ENCODE measurements at regions not wholly inside any gene's neighbourhood (a gene's known extent, or its start where the extent isn't known, plus 50 kb on each side); places are given as distances from the start of the nearest gene placed in this dataset.

DNA sequence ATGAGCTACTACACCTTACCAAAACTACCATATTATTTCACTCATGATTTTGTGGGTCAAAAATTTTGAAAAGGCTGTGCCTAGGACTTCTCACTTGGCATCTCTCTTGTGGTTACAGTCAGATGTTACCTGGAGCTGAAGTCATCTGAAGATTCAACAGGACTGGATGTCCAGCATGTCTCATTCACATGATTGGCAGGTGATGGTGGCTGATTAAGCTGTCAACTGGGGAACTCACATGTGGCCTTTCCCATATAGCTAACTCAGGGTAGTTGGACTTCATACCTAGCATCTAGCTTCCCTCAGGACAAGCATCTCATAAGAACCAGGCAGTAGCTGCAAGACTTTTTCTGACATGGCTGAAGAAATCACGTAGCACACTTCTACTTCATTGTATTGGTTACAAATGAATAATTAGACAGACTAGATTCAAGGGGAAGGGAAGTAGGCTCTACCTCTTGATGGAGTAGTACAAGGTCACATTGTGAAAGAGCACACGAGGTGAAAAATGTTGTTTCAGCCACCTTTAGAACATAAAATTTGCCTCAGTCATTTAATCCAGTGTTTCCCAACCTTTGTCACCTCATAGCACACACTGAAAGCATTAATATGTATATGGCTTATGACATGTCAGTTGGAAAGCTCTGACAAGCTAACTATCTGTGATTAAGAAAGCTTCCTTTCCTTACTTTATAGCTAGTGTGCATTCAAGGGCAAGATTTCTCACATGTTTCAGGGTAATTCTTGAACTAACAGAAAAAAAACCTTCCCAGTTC is 68.0 kb upstream of the PTGFRN start:
- intact Hi-C loops (cut with micrococcal nuclease), result no loop called here
- no peaks in the 10 kb centered on the region for H3K4me1 Mint-ChIP-seq
- no peak overlapping the region for H3K4me3 ChIP-seq (ENCODE audit: low read length)
- WGBS (ENCODE audit: insufficient coverage), result 100% methylated on average over 1 of the region's 2 CpGs
- no peak for ATAC-seq
- no peak for DNase-seq
- H3K4me3 Mint-ChIP-seq, result no peak overlapping the region
- H3K9me3 ChIP-seq (ENCODE audit: control insufficient read depth, insufficient read depth, low read length), result no peaks in the 10 kb centered on the region
- TF ChIP-seq, protein P1, sequence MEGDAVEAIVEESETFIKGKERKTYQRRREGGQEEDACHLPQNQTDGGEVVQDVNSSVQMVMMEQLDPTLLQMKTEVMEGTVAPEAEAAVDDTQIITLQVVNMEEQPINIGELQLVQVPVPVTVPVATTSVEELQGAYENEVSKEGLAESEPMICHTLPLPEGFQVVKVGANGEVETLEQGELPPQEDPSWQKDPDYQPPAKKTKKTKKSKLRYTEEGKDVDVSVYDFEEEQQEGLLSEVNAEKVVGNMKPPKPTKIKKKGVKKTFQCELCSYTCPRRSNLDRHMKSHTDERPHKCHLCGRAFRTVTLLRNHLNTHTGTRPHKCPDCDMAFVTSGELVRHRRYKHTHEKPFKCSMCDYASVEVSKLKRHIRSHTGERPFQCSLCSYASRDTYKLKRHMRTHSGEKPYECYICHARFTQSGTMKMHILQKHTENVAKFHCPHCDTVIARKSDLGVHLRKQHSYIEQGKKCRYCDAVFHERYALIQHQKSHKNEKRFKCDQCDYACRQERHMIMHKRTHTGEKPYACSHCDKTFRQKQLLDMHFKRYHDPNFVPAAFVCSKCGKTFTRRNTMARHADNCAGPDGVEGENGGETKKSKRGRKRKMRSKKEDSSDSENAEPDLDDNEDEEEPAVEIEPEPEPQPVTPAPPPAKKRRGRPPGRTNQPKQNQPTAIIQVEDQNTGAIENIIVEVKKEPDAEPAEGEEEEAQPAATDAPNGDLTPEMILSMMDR (IDR thresholded peaks at IDR 0.05), result no peak
- no peaks in the 10 kb centered on the region for H3K36me3 Mint-ChIP-seq
- no peaks in the 10 kb centered on the region for H3K27me3 Mint-ChIP-seq (ENCODE audit: low read depth in 2 of 2)
- H3K4me1 ChIP-seq (ENCODE audit: control insufficient read depth, insufficient read depth, low read length), result no peaks in the 10 kb centered on the region
- no peak overlapping the region for H3K27ac Mint-ChIP-seq
- no peaks in the 10 kb centered on the region for H3K36me3 ChIP-seq (ENCODE audit: control insufficient read depth, insufficient read depth, low read length)
- no peaks in the 10 kb centered on the region for H3K27me3 ChIP-seq (ENCODE audit: control insufficient read depth, insufficient read depth, low read length)
- H3K27ac ChIP-seq (ENCODE audit: low read length), result no peak overlapping the region
- H3K9me3 Mint-ChIP-seq, result peaks cover 0 to 5% of the 10 kb centered on the region in 2 donors

DNA sequence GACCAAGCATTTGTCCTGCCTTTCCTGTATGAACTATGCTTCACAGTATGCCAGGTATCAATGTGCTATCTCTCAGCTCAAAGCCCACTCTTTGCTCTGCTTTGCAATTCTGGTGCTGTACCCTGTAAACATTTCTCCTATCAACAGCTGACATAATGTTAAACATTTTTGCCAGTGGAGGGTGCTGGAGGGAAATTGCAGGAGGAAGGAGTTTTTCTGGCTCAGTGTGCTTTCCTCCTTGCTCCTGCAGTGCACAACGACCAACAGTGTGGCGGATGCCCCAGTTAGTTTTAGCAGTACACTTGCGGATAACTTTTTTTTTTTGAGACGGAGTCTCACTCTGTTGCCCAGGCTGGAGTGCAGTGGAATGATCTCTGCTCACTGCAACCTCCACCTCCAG is 67.1 kb upstream of the PTGFRN start:
- H3K4me3 ChIP-seq (ENCODE audit: low read length), result no peak overlapping the region
- no peaks in the 10 kb centered on the region for H3K36me3 Mint-ChIP-seq
- 93% methylated on average over 4 of the region's 4 CpGs for WGBS (ENCODE audit: insufficient coverage)
- no peaks in the 10 kb centered on the region for H3K27me3 ChIP-seq (ENCODE audit: control insufficient read depth, insufficient read depth, low read length)
- TF ChIP-seq, protein P1 (IDR thresholded peaks at IDR 0.05), result no peak
- intact Hi-C loops (cut with micrococcal nuclease), result no loop called here
- DNase-seq (no peak), ATAC-seq (no peak)
- H3K27me3 Mint-ChIP-seq (ENCODE audit: low read depth in 2 of 2), result no peaks in the 10 kb centered on the region
- H3K4me1 ChIP-seq (ENCODE audit: control insufficient read depth, insufficient read depth, low read length), result no peaks in the 10 kb centered on the region
- H3K9me3 Mint-ChIP-seq, result peaks cover 0 to 3% of the 10 kb centered on the region in 2 donors
- H3K27ac ChIP-seq (ENCODE audit: low read length), result no peak overlapping the region
- no peak overlapping the region for H3K27ac Mint-ChIP-seq
- H3K36me3 ChIP-seq (ENCODE audit: control insufficient read depth, insufficient read depth, low read length), result no peaks in the 10 kb centered on the region
- no peaks in the 10 kb centered on the region for H3K4me1 Mint-ChIP-seq
- H3K4me3 Mint-ChIP-seq, result no peak overlapping the region
- no peaks in the 10 kb centered on the region for H3K9me3 ChIP-seq (ENCODE audit: control insufficient read depth, insufficient read depth, low read length)

DNA sequence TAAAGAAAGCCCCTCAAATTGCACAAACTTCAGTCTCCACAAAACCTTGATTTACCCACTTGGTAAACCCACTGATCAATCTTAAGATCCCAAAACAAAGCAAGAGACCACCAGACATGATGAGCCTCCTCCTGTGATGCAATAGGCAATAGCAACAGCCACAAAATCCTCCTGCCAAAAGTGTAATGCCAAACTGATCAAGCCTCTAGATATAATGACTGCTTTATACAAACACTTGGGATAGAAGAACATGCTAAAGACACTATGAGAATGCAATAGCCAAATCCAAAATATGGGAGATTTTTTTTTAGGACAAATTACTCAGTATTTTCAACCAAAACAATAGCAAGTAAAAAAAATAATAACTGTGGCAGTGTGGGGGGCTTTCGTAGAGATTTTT is 64.9 kb upstream of the PTGFRN start:
- Mint-ChIP-seq H3K4me1 (no peaks in the 10 kb centered on the region), H3K27me3 (ENCODE audit: low read depth in 2 of 2) (no peaks in the 10 kb centered on the region), H3K9me3 (peaks cover 0 to 3% of the 10 kb centered on the region in 2 donors), H3K27ac (no peak overlapping the region), H3K36me3 (no peaks in the 10 kb centered on the region), H3K4me3 (no peak overlapping the region)
- H3K27ac ChIP-seq (ENCODE audit: low read length), result no peak overlapping the region
- no peaks in the 10 kb centered on the region for H3K4me1 ChIP-seq (ENCODE audit: control insufficient read depth, insufficient read depth, low read length)
- H3K36me3 ChIP-seq (ENCODE audit: control insufficient read depth, insufficient read depth, low read length), result no peaks in the 10 kb centered on the region
- WGBS (ENCODE audit: insufficient coverage), result 92% methylated on average over 1 of the region's 1 CpG
- H3K4me3 ChIP-seq (ENCODE audit: low read length), result no peak overlapping the region
- H3K27me3 ChIP-seq (ENCODE audit: control insufficient read depth, insufficient read depth, low read length), result no peaks in the 10 kb centered on the region
- no peak for ATAC-seq
- DNase-seq, result no peak
- intact Hi-C loops (cut with micrococcal nuclease), result no loop called here
- no peaks in the 10 kb centered on the region for H3K9me3 ChIP-seq (ENCODE audit: control insufficient read depth, insufficient read depth, low read length)
- TF ChIP-seq, protein P1 (IDR thresholded peaks at IDR 0.05), result no peak

DNA sequence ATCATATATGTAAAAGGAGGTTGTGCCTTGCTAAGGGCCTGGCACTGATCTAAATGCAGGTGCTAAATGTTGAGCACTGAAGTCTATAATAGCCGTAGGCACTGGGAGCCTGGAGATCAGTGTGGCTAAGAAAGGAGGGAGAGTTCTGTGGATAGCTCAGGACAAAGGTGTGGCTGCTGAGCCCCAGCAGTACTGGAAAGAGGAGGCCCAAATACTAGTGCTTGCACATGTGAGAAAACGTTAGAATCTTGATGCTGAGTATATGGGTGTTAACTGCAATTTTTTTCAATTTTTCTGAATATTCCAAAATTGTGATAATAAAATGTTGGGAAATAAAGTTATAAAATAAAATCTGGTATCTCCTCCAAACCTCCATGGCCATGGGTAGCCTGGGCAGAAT is 62.5 kb upstream of the PTGFRN start:
- Mint-ChIP-seq H3K9me3 (peaks cover 0 to 3% of the 10 kb centered on the region in 2 donors), H3K27me3 (ENCODE audit: low read depth in 2 of 2) (no peaks in the 10 kb centered on the region), H3K4me1 (no peaks in the 10 kb centered on the region), H3K27ac (no peak overlapping the region), H3K4me3 (no peak overlapping the region), H3K36me3 (no peaks in the 10 kb centered on the region)
- TF ChIP-seq, protein P1 (IDR thresholded peaks at IDR 0.05), result no peak
- H3K36me3 ChIP-seq (ENCODE audit: control insufficient read depth, insufficient read depth, low read length), result no peaks in the 10 kb centered on the region
- H3K27ac ChIP-seq (ENCODE audit: low read length), result no peak overlapping the region
- intact Hi-C loops (cut with micrococcal nuclease), result no loop called here
- no peaks in the 10 kb centered on the region for H3K4me1 ChIP-seq (ENCODE audit: control insufficient read depth, insufficient read depth, low read length)
- no peaks in the 10 kb centered on the region for H3K27me3 ChIP-seq (ENCODE audit: control insufficient read depth, insufficient read depth, low read length)
- WGBS (ENCODE audit: insufficient coverage), result 88% methylated on average over 2 of the region's 2 CpGs
- ATAC-seq (no peak), DNase-seq (no peak)
- H3K4me3 ChIP-seq (ENCODE audit: low read length), result no peak overlapping the region
- no peaks in the 10 kb centered on the region for H3K9me3 ChIP-seq (ENCODE audit: control insufficient read depth, insufficient read depth, low read length)
